ENCODE measurements at regions not wholly inside any gene's neighbourhood (a gene's known extent, or its start where the extent isn't known, plus 50 kb on each side); places are given as distances from the start of the nearest gene placed in this dataset.

DNA sequence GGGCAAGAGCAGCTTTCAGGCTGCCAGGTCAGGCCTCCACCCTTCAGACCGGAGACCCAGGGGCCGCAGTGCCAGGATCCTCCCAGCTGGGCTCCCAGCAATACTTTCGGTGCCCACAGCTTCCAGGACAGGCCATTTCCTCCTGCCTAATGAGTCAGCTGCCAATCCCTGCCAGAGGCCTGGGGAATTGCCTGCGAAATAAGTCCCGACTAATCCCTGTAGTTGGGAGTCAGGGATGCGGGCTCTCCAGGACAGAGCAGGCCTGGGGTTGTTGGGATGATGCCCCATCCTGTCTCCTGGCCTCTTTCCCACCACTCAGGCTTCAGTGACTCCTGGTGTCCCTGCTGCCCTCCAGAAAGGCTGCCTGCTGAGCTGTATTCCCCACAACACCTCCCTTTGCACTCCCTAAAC is 143.5 kb upstream of the UNC5B start:
- DNase-seq (ENCODE audit: low read depth in 2 of 2): no peak

DNA sequence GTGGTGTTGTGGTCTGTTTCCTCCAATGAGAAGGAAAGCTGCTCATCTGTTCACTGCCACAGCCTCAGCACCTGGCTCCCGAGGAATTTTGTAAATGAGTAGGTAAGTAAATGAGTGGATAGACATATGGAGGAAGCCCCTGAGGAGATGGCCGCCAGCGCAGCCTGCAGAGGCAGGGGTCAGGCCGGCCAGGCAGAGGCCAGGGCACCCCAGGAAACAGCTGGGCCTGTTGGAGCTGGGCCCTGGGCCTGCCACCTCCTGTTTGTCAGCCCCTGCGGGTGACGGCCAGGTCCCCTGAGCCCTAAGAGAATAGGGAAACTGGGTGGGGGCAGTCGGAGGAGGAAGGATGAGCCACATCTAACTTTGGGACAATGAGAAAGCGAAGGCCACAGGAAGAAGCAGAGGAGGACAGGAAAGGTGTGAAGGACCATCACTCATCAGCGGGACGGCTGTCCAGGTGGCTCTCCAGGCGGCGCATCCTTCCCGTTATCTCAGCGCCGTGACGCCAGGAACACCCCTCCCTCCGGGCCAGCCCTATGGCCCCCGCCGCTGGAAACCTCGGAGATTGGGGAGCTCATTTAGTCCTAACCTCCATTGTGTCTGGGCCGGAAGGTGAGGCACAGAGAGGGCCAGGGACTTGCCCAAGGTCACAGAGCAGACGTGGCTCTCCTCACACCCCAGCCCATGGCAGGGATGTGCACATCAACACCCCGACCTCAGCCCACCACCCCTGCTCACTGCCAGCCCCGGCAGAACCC is 142.3 kb upstream of the UNC5B start:
- DNase-seq (ENCODE audit: low read depth in 2 of 2): no peak

DNA sequence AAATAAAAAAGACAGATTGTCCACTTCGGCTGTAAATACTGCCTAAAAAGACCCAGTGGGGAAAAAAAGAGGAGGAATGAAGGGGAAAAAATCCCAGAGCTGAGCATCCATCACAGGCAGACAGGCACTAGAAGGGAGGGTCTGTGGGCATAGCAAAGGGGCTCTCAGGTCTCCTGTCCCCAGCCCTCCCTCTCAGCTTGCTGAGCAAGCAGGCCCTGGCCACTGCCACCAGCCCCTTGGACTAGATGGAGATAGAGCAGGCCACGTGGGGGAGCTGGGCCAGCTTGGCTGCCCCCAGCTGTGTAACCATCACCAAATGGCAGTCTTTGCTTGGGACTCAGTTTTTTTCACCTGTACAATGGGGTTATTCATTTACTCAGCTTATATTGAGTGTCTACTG is 141.6 kb upstream of the UNC5B start:
- DNase-seq (ENCODE audit: low read depth in 2 of 2): no peak

DNA sequence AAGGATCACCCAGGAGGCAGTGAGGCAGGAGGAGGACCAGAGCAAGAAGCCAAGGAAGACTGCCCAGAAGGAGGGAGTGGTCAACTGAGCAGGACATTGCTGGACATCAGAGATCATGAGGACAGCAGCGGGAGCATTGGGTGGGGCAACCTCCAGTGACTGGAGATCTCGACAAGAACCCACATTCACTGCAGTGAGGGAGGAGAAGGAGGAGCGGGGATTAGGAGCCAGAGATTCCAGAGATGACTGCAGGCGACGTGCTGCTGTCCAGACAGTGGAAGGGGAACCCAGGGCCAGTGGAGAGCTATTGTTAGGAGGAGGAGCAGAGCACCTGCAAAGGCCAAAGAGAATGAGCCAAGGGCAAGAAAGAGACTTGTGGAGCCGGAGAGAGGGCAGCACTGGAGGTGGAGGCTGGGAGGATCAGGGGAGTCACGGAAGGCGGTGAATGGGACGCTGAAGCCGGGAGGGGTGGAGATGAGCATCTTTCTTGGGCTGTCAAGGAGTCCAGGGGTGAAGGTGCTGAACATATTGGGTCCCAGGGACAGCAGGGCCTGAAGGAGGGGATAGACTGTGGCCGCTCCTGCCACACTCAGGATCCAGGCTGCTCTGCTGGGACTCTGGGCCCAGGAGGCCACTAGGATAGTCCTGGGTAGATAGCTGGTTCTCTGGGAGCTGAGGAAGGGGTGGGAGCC is 140.1 kb upstream of the UNC5B start:
- no peak for DNase-seq (ENCODE audit: low read depth in 2 of 2)

DNA sequence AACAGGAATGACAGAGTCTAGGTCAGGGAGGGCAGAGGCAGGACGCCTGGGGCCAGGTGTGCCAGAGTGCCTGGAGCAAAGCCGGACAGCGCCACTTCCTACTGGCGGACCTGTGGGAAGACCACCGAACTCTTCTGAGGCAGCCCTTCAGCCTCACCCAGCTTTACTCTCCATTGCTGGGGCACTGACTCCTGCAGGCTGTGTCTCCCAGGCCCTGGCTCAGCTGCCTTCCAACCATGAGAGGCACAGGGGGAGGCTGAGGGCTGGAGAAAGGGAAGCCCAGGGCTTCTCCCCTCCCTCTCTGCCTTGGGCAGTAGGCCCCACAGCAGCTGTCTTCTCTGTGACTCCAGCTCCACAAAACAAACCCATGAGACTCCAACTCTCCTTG is 139.6 kb upstream of the UNC5B start:
- DNase-seq (ENCODE audit: low read depth in 2 of 2): no peak

DNA sequence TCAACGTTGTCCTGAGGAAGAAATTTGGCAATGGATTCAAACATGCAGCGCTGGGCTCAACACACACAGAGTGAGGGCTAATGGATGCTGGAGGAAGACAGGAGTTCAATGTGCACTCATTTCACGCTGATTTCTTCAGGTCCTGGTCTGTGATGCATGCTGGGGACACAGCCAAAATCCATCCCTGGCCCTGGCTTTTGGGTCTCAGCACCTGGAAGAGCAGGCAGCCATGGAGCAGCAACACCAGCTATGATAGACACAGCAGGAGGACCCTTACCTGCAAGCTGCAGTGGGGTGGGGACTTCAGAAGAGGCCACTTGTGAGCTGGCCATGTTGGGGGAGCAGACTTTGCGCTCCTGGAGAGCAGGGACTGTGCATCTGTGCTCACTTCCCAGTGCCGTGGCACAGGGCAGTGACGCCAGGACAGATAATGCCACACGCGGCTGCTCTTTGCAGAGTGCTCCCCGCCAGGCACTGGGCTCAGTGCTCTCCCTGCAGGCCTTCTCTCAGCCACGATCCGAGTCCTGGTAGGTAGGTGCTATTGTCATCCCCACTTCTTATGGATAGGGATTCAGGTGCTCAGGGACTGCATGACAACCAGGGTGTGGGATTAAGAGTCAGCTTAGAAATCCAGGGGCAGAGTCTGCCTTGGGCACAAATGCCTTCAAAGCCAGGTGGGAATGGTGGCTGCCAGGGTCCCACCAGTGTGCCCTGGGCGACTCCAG is 138.8 kb upstream of the UNC5B start:
- DNase-seq (ENCODE audit: low read depth in 2 of 2): no peak

DNA sequence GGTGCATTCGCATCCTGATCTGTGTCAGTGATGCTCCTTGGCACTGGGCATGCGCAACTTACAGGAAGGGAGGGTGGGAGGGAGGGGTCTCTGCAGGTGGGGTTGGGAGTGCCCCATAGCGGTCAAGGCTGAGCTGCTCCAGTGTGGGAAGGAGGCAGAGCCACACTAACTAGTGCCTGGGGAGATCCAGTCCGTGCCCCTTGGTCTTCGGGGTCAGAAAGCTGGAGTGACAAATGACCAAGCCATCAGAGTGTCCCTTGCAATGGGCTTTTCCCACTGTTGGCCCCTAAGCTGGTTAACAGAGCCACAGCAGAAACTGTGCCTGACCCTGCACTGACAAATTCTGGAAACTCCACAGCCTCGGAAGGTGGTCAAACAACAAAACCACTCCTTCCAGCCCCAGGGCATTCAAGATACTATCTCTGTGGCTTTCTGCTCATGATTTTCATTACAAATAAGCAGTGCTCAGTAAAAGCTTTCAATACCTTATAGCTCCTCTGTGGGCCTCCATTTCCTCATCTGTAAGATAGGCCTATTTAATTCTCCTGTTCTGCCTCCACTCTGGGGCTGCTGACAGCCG is 138.1 kb upstream of the UNC5B start:
- no peak for DNase-seq (ENCODE audit: low read depth in 2 of 2)

DNA sequence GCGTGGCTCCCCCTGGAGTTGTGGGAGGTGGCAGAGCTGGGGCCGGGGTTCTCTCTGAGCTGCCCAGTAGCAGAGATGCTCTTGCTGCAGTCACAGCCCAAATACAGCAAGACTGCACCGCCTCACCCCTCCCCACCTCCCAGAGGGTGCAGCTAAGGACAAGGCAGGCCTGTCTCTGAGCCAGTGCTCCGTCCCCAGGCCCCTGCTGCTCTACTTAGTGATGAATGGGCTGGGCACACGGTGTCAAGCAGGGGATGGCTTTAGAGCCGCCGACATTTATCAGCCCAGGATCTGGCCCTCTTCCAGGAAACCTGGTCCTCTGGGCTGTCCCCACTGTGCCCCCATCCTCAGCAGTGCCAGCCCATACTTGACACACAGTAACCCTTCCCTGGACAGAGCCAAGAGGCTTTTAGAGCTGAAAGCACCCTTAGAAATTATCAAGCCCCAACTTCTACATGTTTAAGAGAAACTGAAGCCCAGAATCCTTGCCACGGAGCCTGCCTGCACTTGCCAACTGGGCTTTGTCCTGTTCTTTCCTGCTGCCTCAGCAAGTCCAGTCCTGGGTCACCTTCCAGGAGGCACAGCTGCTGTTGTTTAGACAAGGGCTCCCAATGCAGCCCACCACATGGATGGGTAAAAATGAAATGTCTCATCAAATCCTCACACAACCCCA is 137.1 kb upstream of the UNC5B start:
- DNase-seq (ENCODE audit: low read depth in 2 of 2): no peak

DNA sequence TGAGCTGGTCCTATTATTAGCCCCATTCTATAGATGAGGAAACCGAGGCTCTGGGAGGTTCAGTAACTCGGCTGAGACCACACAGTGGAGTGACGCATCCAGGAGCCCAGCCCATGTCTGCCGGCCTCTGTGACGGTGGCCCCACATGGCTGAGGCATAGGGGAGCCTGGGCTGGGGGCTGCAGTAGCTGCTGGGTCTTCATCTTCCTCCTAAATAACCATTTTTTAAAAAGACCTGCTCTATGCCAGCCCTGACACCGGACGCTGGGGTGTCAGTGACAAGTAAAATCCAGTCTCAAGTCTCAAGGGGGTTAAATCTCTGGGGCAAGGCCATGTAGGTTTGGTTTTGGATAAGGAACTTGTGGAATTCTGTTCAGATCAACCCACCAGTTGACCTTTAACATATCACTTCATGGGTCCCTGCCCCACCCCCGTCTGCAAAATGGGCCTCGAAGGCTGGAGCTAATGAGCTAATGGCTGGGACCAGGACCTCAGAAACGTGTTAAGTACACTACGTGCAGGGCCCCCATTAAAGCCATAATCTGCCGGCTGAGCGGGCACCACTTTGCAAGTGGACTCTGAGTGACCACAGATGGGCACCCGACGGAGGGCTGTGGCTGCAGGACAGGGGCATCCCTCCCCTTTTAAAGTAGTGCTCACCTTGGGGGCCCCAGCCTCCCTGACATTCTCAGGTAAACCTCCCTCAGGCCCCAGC is 136.5 kb upstream of the UNC5B start:
- no peak for DNase-seq (ENCODE audit: low read depth in 2 of 2)

DNA sequence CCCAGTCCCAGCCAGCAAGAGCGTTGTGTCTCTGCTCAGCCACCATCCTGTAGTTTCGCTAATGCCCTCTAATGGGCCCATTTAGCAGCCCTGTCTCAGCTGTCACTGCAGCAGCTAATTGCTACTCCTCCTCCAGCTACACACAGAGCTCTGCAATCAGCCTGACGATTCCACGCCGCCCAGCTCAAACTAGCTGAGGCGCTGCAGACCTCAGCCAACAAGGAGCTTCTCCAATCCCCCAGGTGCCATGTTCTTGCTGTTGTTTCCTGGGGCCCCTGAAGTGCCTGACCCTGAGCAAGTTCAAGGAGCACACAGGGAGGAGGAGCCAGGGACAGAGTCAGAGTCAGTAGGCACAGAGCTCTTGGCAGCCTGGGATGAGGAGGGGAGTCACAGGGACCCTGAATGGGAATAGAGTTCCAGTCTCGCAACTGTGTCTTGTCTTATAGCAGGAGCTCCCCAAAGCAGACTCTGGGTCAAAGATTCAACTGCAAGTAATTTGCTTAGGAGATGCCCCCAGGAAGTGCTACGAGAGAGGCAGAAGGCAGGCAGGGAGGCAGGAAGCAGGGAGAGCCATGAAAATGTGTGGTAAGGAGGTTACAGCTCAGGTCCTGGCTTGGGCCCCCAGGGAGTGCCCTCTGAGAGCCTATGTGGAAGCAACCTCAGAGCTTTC is 135.8 kb upstream of the UNC5B start:
- no peak for DNase-seq (ENCODE audit: low read depth in 2 of 2)

DNA sequence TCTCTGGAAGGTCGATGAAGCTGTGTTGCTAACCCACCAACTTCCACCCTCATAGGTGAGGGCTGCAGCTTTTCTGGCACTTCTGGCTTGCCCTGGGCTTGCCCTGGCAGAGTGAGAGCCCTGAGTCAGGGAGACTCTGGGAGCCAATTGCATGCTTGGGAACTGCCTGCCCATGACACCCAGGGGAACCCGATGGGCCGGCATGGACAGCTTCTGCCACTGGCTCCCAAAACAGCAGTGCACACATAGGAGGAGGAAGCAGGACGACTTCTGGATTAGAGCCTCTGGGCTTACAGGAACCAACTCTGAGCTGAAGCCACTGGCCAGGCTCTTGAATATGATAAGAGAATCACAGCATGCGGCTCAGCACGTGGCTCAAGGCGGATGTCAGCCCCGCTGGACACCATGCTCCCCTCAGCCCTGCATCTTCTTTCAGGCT is 135.2 kb upstream of the UNC5B start:
- DNase-seq (ENCODE audit: low read depth in 2 of 2): no peak

DNA sequence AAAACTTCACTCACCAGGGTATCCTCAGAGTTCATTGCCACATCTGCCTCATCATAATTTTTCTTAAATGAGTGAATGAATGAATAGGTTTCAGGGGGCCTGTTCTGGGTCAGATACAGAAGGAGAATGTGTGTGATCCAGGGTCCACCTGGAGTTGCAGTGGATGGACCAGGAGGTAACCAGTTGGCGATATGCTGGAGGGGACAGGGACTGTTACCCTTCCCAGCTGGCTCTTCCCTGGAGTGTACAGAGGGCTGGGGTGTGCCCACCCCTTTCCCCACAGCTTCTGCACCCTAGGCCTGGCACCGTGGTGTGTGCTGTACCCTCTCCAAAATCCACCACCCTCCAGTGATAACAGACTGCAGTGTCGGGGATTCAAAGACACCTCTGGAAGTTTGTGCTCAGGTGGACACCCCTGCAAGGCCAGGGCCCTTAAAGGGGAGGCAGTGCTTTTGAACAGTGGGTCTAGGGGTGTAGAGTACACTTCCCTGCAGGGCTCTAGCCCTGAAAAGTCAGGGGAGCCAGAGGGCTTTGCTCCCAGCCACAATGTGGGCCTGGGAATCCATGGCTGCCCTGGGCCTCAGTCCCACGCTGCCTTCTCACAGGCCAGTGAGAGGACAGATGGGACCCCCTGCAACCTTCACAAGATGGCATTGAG is 134.4 kb upstream of the UNC5B start:
- no peak for DNase-seq (ENCODE audit: low read depth in 2 of 2)

DNA sequence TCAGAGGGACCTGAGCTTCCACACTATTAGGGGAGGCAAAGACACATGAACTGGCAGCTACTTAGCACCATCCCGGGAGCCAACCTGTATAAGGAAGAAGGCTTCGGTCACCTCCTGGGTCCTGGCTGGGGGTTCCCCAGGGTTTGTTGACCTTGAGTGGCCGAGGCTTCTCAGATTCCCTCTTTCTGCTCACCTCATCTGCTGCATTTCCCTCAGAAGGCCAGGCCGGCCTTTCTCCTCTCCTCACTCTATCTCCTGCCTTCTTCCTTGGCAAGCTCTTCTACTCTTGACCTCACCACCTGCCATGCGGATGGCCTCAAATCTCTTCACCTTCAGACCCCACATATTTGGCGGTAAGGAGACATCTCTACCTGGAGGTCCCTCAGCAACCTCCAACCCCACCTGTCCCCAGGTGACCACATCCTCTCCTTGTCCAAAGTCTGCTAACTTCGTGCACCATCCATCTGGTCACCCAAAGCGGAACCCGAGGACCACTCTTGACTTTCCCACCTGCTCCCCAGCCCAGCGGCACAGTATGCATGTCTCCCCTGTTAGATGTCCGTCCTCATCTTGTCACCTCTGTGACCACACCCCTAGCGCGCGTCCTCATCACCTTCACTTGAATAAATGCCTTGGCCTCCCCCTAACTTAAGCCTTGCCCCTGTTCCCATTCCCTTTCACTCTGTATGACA is 133.8 kb upstream of the UNC5B start:
- no peak for DNase-seq (ENCODE audit: low read depth in 2 of 2)

DNA sequence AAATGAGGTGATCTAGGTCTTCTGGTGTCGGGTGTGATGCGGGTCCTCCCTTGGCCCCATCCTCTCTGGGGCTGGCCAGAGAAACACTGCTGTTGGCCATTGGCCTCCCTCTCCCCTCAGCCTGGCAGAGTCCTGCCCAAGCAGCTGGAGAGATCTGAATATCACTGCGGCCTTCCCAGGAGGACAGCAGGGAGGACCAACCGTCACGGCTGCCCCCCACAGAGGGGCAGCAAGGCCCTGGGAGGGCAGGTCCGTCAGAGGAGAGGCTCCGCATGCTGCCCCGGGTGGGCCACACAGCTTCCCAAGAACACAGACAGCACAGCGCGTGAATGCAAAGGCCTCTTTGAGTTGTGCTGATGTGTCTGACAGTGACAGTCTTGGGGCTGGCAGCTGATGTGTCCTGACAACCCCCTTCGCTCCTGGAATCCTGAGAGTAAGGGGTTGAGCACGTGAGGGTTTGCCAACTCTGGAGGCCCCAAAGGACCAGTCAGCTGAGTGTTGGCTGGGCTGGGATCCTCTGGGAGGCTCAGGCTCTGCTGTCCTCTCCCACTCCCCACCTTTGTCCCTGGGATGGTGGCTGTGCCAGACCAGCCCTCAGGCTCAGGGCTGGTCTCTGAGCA is 132.5 kb upstream of the UNC5B start:
- DNase-seq (ENCODE audit: low read depth in 2 of 2): no peak

DNA sequence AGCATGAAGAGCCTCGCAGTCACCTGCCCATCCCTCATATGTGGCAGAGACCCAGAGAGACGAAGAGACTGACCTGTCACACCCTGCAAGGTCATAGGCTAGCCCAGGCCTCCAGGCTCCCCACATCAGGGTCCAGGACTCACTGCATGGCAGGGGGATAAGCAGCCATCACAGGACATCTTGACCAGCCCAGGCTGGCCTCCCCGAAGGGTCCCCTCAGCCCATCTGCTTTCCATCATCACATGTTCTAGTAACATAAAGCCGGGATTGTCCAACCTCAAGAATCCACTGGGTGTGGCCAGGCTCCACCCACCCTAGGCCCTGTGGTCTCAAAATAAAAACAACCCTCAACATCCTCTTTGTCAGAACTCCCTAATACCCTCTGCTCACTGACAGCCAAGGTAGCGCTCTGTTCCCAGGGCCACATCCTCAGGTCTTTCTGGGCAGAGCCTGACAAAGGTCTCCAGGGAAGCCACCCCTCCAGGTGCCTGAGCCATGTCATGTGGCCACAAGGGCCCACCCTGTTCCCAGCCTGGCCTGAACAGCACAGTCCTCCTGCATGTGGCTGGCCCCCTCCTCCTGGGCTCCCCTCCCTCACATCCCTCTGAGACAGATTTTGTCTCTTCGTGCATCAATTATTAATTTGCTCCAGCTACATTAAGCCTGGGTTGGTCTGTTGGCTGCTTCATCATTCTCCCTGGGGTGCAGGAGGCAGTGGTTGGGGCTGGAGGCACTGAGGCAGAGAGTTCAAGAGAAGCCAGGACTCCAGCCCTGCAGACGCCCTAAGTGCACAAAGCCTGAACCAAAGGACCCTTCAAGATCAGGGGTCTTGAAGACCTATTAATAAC is 131.8 kb upstream of the UNC5B start:
- DNase-seq (ENCODE audit: low read depth in 2 of 2): no peak

DNA sequence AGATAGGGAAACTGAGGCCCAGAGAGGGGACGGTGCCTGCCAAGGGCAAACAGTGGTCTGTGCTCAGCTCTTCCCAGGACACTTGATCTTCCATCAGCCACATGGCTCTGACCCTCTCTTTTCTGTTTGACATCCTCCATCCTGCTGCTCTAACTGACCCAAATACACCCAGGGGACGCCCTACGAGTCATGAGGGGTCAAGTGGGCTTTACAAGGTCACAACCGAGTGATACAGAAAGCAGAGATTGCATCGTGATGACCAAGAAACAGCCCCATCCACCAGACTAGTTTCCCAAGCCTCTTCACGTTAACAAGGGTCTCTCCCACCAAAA is 131.2 kb upstream of the UNC5B start:
- no peak for DNase-seq (ENCODE audit: low read depth in 2 of 2)

DNA sequence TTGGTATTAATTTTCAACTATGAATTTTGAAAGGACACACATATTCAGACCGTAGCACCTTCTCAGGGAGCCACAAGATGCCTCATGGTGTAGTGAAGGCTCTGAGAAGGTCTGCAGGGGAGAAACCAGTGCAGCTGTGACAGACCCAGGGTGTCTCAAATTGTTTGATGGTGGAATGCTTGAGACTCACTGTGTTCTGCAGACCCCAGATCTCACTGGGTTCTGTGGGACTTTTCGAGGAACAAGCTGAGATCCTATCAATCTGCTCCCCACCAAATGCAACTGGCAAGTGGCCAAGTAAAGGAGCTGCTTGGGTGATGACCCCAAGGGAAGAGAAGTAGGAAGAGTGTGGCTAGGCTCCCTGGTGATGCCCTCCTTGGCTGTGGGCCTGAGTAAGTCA is 130.5 kb upstream of the UNC5B start:
- DNase-seq (ENCODE audit: low read depth in 2 of 2): no peak

DNA sequence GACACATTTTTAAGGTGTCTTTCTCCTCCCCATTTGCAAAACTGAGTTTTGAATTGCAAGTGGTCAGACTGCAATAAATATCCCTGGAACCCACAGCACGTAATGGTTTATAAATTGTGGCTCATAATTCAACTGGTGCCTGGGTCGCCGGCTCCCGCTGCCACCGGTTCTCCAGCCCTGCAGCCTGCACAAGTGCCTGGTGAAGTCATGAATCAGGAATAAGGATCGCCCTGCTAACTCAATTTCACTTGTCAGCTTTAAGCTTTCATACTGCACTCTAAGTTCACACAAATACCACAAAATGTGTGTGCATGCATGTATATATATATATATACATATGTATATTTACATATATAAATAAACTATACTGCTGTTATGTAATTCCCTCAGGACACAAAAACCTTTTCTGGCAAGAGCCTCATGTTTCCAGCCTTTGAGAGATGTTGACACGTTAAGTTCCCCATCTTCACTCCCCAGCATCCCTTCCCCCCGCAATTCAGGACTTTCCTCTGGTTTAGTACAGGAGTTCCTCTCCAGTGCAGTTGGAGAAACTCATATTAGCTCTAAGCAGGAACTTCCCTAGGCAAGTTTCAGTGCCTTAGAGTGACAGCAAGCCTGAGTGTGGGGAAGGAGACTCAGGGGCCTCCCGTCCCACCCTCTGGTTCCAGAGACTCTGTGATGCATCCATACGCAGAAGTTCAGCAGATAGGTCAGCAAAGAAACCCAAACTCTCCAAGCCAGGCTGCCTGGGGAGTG is 129.2 kb upstream of the UNC5B start:
- DNase-seq (ENCODE audit: low read depth in 2 of 2): no peak

Data from fibroblast of skin of left biceps (primary cell).